ENCODE measurements at regions not wholly inside any gene's neighbourhood (a gene's known extent, or its start where the extent isn't known, plus 50 kb on each side); places are given as distances from the start of the nearest gene placed in this dataset.

DNA sequence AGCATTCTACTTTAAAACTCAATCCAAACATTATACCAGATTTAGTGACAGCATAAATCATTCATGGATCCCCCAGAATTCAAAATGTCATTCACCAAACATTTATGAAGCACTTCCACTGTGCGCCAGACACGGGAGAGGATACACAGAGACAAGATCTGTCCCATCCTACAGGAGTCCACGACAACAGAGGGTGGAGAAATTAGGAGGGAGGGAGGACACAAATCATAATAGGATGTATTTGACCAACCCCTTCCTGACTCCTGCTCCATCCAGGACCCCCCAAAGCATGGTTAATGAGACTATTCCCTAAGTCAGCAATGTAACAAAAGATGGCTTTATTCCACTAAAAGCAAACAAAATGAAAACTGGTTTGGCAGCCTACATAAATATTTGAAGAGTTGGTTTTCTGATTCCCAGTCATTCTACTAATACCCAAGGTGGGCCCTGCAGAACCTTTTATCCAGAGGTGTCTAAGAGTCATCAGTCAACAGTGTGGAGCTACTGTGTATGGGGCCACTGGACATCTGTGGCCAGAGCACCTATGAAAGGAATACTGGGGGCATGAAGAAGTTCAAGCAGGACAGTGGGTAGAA lies 62.8 kb upstream of the DOCK9 start:
- H3K27me3 ChIP-seq (ENCODE audit: control insufficient read depth in 1 of 2, insufficient read depth in 2 of 2, low read length in 2 of 2) = no peaks in the 10 kb centered on the region
- H3K9me3 ChIP-seq (ENCODE audit: control insufficient read depth in 1 of 2, low read length in 2 of 2) = no peaks in the 10 kb centered on the region
- no peak overlapping the region for H3K4me3 ChIP-seq (ENCODE audit: low read depth in 1 of 2, low read length in 2 of 2)
- H3K27ac ChIP-seq (ENCODE audit: low read depth, low read length) = no peak overlapping the region
- no peak overlapping the region for H3K9ac ChIP-seq (ENCODE audit: low read depth in 1 of 2, low read length in 2 of 2)
- H3K4me1 ChIP-seq (ENCODE audit: control insufficient read depth in 1 of 2, insufficient read depth in 2 of 2, low read length in 2 of 2) = no peaks in the 10 kb centered on the region
- no peaks in the 10 kb centered on the region for H3K36me3 ChIP-seq (ENCODE audit: control insufficient read depth in 1 of 2, insufficient read depth in 2 of 2, low read length in 2 of 2)

DNA sequence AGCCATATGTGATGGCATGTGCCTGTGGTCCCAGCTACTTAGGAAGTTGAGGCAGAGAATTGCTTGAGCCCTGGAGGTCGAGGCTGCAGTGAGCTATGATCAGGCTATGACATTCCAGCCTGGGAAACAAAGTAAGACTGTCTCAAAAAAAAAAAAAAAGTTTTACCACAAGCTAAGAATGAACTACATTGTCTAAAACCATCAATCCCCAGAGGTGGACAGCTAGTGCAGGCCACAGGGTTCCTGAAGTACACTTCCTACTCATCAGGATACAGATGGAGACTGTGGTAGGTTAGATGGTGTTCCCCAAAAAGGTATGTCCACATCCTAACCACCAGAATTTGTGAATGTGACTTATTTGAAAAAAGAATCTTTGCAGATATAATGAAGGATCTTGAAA lies 63.5 kb upstream of the DOCK9 start:
- Histone ChIP-seq H3K4me1 (ENCODE audit: control insufficient read depth in 1 of 2, insufficient read depth in 2 of 2, low read length in 2 of 2) (peaks cover 4 to 5% of the 10 kb centered on the region in 2 donors), H3K9me3 (ENCODE audit: control insufficient read depth in 1 of 2, low read length in 2 of 2) (no peaks in the 10 kb centered on the region), H3K9ac (ENCODE audit: low read depth in 1 of 2, low read length in 2 of 2) (no peak overlapping the region), H3K27me3 (ENCODE audit: control insufficient read depth in 1 of 2, insufficient read depth in 2 of 2, low read length in 2 of 2) (no peaks in the 10 kb centered on the region), H3K27ac (ENCODE audit: low read depth, low read length) (no peak overlapping the region), H3K4me3 (ENCODE audit: low read depth in 1 of 2, low read length in 2 of 2) (no peak overlapping the region), H3K36me3 (ENCODE audit: control insufficient read depth in 1 of 2, insufficient read depth in 2 of 2, low read length in 2 of 2) (no peaks in the 10 kb centered on the region)

DNA sequence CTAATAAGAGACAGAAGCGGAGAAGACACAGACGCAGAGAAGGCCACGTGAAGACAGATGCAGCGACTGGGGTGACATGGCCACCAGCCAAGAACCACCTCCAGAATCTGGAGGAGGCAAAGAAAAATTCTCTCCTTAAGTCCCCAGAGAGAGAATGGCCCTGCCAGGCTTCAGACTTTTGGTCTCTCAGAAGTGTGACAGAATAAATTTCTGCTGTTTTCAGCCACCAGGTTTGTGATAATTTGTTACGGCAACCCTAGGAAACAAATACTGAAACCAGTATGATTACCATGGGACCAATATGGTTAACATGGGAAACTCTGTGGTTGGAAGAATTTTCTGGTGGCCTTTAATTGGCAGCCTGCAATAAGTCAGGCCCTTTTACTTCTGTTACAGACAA lies 63.9 kb upstream of the DOCK9 start:
- Histone ChIP-seq H3K27ac (ENCODE audit: low read depth, low read length) (no peak overlapping the region), H3K9me3 (ENCODE audit: control insufficient read depth in 1 of 2, low read length in 2 of 2) (no peaks in the 10 kb centered on the region), H3K4me3 (ENCODE audit: low read depth in 1 of 2, low read length in 2 of 2) (no peak overlapping the region), H3K27me3 (ENCODE audit: control insufficient read depth in 1 of 2, insufficient read depth in 2 of 2, low read length in 2 of 2) (no peaks in the 10 kb centered on the region), H3K36me3 (ENCODE audit: control insufficient read depth in 1 of 2, insufficient read depth in 2 of 2, low read length in 2 of 2) (no peaks in the 10 kb centered on the region), H3K9ac (ENCODE audit: low read depth in 1 of 2, low read length in 2 of 2) (no peak overlapping the region), H3K4me1 (ENCODE audit: control insufficient read depth in 1 of 2, insufficient read depth in 2 of 2, low read length in 2 of 2) (peaks cover 8% of the 10 kb centered on the region in 2 donors)

DNA sequence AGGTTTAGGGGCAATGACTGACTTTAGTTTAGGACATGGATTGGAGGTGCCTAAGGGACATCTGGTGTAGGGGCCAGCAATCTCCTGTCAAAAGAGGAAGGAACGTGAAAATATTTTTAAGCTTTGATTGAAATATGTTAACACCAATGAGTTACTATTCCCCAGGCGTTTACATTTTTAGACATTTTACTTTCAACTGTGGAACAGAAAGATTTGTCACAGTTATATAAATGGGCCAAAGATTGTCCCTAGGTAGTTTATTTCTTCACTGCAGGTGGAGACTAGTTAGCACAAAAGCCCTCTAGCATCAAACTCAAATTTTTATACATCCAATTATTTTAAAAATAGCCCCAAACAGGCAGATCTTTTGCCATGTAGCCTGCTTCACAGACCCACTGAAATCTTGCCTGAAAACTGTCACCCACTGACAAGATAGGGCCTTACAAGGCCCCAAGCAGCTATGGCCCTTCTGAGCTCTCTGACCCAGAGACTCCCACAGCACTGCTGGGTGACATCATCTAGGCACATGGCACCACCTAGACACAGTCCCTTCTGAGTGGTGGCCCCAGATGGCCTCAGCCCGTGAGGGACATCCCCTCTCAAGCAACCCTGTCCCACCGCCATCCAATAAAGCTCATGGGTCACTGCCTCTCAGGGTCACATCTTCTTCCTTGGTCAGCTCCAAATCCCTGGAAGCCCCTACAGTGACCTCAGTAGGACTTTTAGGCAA lies 64.8 kb upstream of the DOCK9 start:
- H3K4me1 ChIP-seq (ENCODE audit: control insufficient read depth in 1 of 2, insufficient read depth in 2 of 2, low read length in 2 of 2) = peaks cover 8 to 12% of the 10 kb centered on the region in 2 donors
- H3K4me3 ChIP-seq (ENCODE audit: low read depth in 1 of 2, low read length in 2 of 2) = no peak overlapping the region
- H3K27me3 ChIP-seq (ENCODE audit: control insufficient read depth in 1 of 2, insufficient read depth in 2 of 2, low read length in 2 of 2) = no peaks in the 10 kb centered on the region
- H3K27ac ChIP-seq (ENCODE audit: low read depth, low read length) = no peak overlapping the region
- H3K36me3 ChIP-seq (ENCODE audit: control insufficient read depth in 1 of 2, insufficient read depth in 2 of 2, low read length in 2 of 2) = no peaks in the 10 kb centered on the region
- H3K9ac ChIP-seq (ENCODE audit: low read depth in 1 of 2, low read length in 2 of 2) = no peak overlapping the region
- H3K9me3 ChIP-seq (ENCODE audit: control insufficient read depth in 1 of 2, low read length in 2 of 2) = no peaks in the 10 kb centered on the region

DNA sequence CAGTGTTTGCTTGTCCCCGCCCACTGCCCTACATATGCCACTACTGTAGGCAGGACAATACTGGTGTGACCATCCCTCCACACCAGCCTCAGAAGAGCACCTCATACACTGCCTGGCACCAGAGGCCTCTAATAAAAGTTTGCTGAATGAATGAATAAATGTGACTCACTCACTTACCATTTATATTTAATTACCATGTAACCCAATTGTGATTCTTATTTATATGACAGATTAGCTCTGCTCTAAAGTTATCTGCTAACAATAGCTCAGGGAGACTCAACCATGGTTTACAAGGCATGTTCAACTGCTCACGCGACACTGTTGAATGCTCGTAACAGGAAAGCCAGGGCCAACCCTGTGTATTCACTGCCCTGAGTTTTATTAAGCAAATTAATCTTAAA lies 66.0 kb upstream of the DOCK9 start:
- no peak overlapping the region for H3K4me3 ChIP-seq (ENCODE audit: low read depth in 1 of 2, low read length in 2 of 2)
- no peaks in the 10 kb centered on the region for H3K36me3 ChIP-seq (ENCODE audit: control insufficient read depth in 1 of 2, insufficient read depth in 2 of 2, low read length in 2 of 2)
- H3K4me1 ChIP-seq (ENCODE audit: control insufficient read depth in 1 of 2, insufficient read depth in 2 of 2, low read length in 2 of 2) = peaks cover 8 to 12% of the 10 kb centered on the region in 2 donors
- no peak overlapping the region for H3K27ac ChIP-seq (ENCODE audit: low read depth, low read length)
- no peak overlapping the region for H3K9ac ChIP-seq (ENCODE audit: low read depth in 1 of 2, low read length in 2 of 2)
- H3K9me3 ChIP-seq (ENCODE audit: control insufficient read depth in 1 of 2, low read length in 2 of 2) = no peaks in the 10 kb centered on the region
- no peaks in the 10 kb centered on the region for H3K27me3 ChIP-seq (ENCODE audit: control insufficient read depth in 1 of 2, insufficient read depth in 2 of 2, low read length in 2 of 2)

DNA sequence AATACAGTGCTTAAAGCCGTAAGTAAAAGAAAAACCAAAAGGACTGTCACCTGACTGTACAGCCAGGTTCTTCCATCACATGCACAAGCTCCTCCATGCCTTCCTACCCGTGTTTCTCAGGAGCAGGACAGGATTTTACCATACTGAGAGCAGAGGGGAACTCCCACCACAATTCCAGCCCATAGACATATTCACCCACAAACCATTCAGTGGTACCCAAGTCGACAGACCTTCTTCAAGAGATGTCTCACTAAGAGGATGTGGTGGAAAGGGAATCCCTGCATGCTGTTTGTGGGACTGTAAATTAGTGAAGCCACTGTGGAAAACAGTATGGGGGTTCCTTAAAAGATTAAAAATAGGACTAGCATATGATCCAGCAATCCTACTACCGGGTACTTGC lies 66.9 kb upstream of the DOCK9 start:
- peaks cover 8 to 12% of the 10 kb centered on the region in 2 donors for H3K4me1 ChIP-seq (ENCODE audit: control insufficient read depth in 1 of 2, insufficient read depth in 2 of 2, low read length in 2 of 2)
- H3K36me3 ChIP-seq (ENCODE audit: control insufficient read depth in 1 of 2, insufficient read depth in 2 of 2, low read length in 2 of 2) = no peaks in the 10 kb centered on the region
- H3K9me3 ChIP-seq (ENCODE audit: control insufficient read depth in 1 of 2, low read length in 2 of 2) = no peaks in the 10 kb centered on the region
- H3K27me3 ChIP-seq (ENCODE audit: control insufficient read depth in 1 of 2, insufficient read depth in 2 of 2, low read length in 2 of 2) = no peaks in the 10 kb centered on the region
- H3K4me3 ChIP-seq (ENCODE audit: low read depth in 1 of 2, low read length in 2 of 2) = no peak overlapping the region
- no peak overlapping the region for H3K9ac ChIP-seq (ENCODE audit: low read depth in 1 of 2, low read length in 2 of 2)
- no peak overlapping the region for H3K27ac ChIP-seq (ENCODE audit: low read depth, low read length)

DNA sequence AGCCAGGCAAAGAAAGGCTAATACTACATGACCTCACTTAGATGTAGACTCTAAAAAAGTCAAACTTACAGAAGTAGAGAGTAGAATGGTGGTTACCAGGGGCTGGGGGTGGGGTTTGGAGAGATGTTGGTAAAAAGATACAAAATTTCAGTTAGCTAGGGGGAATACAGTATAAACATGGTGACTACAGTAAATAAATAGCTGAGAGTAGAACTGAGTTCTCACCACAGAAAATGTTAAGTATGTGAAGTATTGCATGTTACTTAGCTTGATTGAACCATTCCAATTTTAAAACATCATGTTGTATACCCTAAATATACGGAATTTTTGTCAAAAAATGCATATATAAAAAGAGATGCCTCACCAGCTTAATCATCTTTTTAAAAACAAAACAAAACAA lies 67.5 kb upstream of the DOCK9 start:
- Histone ChIP-seq H3K4me1 (ENCODE audit: control insufficient read depth in 1 of 2, insufficient read depth in 2 of 2, low read length in 2 of 2) (peaks cover 8 to 12% of the 10 kb centered on the region in 2 donors), H3K27me3 (ENCODE audit: control insufficient read depth in 1 of 2, insufficient read depth in 2 of 2, low read length in 2 of 2) (no peaks in the 10 kb centered on the region), H3K9ac (ENCODE audit: low read depth in 1 of 2, low read length in 2 of 2) (no peak overlapping the region), H3K36me3 (ENCODE audit: control insufficient read depth in 1 of 2, insufficient read depth in 2 of 2, low read length in 2 of 2) (no peaks in the 10 kb centered on the region), H3K9me3 (ENCODE audit: control insufficient read depth in 1 of 2, low read length in 2 of 2) (no peaks in the 10 kb centered on the region), H3K27ac (ENCODE audit: low read depth, low read length) (no peak overlapping the region), H3K4me3 (ENCODE audit: low read depth in 1 of 2, low read length in 2 of 2) (no peak overlapping the region)

DNA sequence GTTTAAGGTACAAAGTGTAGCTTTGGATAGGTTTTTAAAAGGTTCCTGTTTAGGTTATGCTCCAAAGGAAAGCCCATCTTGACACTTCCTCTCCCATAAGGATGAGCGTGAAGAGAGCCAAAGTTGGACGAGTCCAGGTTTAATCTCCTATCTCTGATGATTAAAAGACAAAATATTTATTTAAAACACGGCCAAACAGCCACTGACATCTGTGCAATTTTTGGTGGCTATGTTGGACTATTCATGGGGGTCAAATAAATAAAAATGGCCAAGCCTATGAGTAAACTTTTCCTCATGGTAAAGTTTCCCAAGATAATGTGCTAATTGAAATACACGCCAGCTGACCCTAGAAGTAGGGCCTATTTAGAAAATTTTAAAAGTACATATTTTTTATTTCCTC lies 69.0 kb upstream of the DOCK9 start:
- no peaks in the 10 kb centered on the region for H3K36me3 ChIP-seq (ENCODE audit: control insufficient read depth in 1 of 2, insufficient read depth in 2 of 2, low read length in 2 of 2)
- no peaks in the 10 kb centered on the region for H3K27me3 ChIP-seq (ENCODE audit: control insufficient read depth in 1 of 2, insufficient read depth in 2 of 2, low read length in 2 of 2)
- H3K9me3 ChIP-seq (ENCODE audit: control insufficient read depth in 1 of 2, low read length in 2 of 2) = no peaks in the 10 kb centered on the region
- no peak overlapping the region for H3K9ac ChIP-seq (ENCODE audit: low read depth in 1 of 2, low read length in 2 of 2)
- no peak overlapping the region for H3K27ac ChIP-seq (ENCODE audit: low read depth, low read length)
- H3K4me3 ChIP-seq (ENCODE audit: low read depth in 1 of 2, low read length in 2 of 2) = no peak overlapping the region
- peaks cover 11 to 16% of the 10 kb centered on the region in 2 donors for H3K4me1 ChIP-seq (ENCODE audit: control insufficient read depth in 1 of 2, insufficient read depth in 2 of 2, low read length in 2 of 2)

DNA sequence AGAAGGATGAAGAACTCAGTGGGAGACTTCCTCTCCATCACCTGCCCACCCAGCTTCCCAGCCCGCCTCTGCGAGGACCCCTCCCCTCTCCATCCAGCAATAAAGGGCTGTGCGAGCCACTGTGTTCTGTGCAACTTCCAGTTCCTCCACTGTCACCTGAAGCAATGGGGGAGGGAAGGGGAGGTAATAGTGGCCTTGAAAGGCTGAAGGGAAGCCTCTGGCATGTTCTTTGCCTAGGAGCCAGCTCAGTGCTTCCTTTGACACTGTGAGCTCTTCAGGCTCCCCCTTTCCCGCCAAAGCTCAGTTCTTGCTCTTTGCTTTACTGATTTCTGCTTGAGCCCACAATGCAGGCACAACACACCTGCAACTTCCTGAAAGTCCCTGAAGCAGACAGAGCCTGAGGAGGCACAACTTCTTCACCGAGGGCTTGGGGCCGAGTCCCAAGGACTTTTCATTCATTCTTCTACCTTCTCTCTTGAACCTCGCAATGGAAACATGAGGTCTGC lies 73.2 kb upstream of the DOCK9 start:
- Histone ChIP-seq H3K9ac (ENCODE audit: low read depth in 1 of 2, low read length in 2 of 2) (no peak overlapping the region), H3K36me3 (ENCODE audit: control insufficient read depth in 1 of 2, insufficient read depth in 2 of 2, low read length in 2 of 2) (no peaks in the 10 kb centered on the region), H3K4me3 (ENCODE audit: low read depth in 1 of 2, low read length in 2 of 2) (no peak overlapping the region), H3K9me3 (ENCODE audit: control insufficient read depth in 1 of 2, low read length in 2 of 2) (no peaks in the 10 kb centered on the region), H3K27ac (ENCODE audit: low read depth, low read length) (no peak overlapping the region), H3K27me3 (ENCODE audit: control insufficient read depth in 1 of 2, insufficient read depth in 2 of 2, low read length in 2 of 2) (no peaks in the 10 kb centered on the region), H3K4me1 (ENCODE audit: control insufficient read depth in 1 of 2, insufficient read depth in 2 of 2, low read length in 2 of 2) (peaks cover 9 to 27% of the 10 kb centered on the region in 2 donors)

DNA sequence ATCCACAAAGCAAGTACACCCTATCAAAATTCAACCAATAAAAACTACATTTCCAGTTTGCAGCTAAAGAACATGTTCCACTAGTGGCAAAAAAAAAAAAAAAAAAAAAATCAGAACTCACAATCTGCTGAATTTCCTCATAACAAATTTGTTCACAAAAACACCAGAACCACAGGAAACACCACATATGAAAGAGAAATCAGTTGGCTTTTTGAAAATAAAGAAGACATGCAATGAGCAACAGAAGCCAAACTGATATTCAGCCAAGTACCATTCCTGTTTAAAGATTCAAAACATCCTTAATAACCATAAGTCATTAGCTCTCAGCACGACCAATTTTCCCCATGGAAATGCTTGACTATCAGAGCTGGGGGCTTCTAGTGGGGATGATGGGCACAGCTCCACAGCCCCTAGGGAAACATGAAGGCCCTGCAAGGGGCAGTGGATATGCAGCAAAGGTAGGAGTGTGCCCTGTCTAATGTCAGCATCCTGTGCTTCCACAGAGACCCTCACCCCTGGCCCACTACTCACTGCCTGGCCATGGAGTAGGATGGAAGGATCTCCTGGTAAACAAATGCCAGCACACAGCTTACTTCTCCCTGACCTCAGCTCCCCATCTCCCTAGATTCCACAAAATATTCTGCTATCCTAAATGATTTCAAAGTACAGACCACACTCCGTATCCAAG lies 74.0 kb upstream of the DOCK9 start:
- Histone ChIP-seq H3K4me1 (ENCODE audit: control insufficient read depth in 1 of 2, insufficient read depth in 2 of 2, low read length in 2 of 2) (peaks cover 8 to 24% of the 10 kb centered on the region in 2 donors), H3K27me3 (ENCODE audit: control insufficient read depth in 1 of 2, insufficient read depth in 2 of 2, low read length in 2 of 2) (no peaks in the 10 kb centered on the region)

More for the DNA sequence above, 74.0 kb upstream of the DOCK9 start:
- no peak overlapping the region for H3K9ac ChIP-seq (ENCODE audit: low read depth in 1 of 2, low read length in 2 of 2)
- H3K27ac ChIP-seq (ENCODE audit: low read depth, low read length) = no peak overlapping the region
- no peak overlapping the region for H3K4me3 ChIP-seq (ENCODE audit: low read depth in 1 of 2, low read length in 2 of 2)
- no peaks in the 10 kb centered on the region for H3K36me3 ChIP-seq (ENCODE audit: control insufficient read depth in 1 of 2, insufficient read depth in 2 of 2, low read length in 2 of 2)
- no peaks in the 10 kb centered on the region for H3K9me3 ChIP-seq (ENCODE audit: control insufficient read depth in 1 of 2, low read length in 2 of 2)

All from duodenal mucosa (tissue), 2 donors.